Fibroblast of skin of left biceps (primary cell): ENCODE measurements at regions not wholly inside any gene's neighbourhood (a gene's known extent, or its start where the extent isn't known, plus 50 kb on each side); places are given as distances from the start of the nearest gene placed in this dataset.
"Not testable (repeated sequence)": the region's sequence is repeated elsewhere in the genome, so short reads cannot be mapped to it uniquely, and the experiment has no call there.

Source experiments
- DNase-seq, 2 experiments: peaks; one replicate each; pipeline ENCODE4 v3.0.0-alpha.2; 2013; ENCODE audit warnings: low read depth in 2 of 2

- no peak for DNase-seq
These were observed 186.5 kb upstream of the ID2 start for GRCh38 chr2:8495189-8495989.

GRCh38 chr2:8496079-8496478, 185.8 kb upstream of the ID2 start:
- DNase-seq, result no peak

GRCh38 chr2:8496617-8497016, 185.2 kb upstream of the ID2 start:
- DNase-seq, result no peak

- DNase-seq, result no peak
These were observed 182.9 kb upstream of the ID2 start for GRCh38 chr2:8498994-8499393.

DNA sequence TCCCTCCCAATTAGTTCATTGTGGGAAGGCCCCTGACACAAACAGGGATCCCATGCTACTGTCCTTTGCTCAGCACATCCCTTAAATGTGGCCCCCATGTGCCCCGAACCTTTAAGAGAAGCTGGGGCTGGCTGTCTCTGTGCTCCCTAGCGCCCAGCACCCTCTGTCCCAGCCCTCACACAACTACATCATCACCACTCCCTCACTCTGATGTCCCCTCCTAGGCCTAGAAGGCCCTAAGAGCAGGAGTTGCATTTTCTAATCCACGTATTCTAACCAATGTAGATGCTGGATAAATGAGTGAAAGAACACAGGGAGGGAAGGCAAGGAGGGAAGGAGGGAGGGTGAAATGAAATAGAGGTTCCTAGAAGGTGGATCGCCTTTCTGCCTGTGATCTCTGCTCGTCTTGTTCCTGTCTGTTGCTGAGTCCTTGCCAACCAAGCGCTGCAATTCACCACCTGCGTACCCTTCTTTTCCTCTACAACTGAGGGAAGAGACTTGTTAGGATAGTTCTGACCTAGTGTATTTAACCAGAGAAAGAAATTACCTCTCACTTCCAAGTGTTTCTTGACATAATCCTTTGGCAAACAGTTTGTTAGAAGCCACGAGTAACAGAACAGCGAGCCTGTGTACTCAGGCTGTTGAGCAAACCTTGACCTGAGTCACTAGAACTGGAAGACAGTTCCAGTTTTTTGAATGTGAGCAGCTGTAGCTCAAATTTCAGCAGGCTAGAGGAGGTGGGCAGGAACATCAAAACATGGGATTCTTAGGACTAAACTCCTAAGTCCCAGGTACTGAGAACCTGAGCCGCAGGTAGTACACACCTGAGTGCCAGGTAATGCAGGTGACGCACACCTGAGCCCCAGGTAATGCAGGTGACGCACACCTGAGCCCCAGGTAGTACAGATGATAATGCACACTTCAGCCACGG, 181.5 kb upstream of the ID2 start:
- DNase-seq, result no peak

- no peak for DNase-seq
These were observed 180.7 kb upstream of the ID2 start for GRCh38 chr2:8501061-8501720.

- no peak for DNase-seq
These were observed 179.5 kb upstream of the ID2 start for GRCh38 chr2:8502316-8502715.

GRCh38 chr2:8505311-8505920, 176.4 kb upstream of the ID2 start:
- DNase-seq, result no peak

DNA sequence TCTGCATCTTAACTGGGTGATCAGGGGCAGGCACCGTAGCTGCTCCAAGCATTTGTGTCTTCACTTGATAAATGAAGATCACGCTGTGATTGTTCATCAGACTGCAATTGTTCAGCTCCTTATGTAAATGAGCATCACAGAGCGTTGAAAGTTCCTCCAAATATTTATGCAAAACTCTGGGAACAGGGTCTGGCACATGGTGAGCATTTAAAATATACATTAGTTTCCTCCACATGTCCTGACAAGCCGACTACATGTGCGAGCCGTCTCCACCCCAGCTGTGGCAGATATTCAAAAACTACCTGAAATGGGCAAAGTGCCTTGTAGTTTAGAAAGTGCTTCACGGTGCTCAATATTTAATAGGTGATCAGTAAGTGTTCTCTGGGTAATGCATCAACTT, 175.1 kb upstream of the ID2 start:
- DNase-seq, result no peak

DNA sequence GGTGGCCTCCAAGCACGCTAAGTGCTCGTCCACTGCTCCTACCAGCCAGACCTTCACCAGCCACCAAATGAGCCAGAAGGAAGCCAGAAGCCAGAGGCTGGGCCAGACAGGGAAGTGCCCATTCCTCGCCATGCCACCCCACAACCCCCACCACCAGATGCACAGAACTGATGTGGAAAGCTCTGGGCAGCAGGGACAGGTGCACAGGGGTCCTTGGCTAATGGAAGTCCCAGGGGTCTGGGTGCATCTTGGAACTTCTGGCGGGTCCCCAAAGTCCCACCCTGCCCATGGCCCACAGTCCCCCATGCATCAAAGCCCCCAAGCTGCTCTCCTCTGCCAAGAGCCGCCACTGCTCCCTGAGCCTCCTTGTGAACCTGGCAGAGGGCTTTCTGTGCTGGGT, 173.1 kb upstream of the ID2 start:
- no peak for DNase-seq

DNA sequence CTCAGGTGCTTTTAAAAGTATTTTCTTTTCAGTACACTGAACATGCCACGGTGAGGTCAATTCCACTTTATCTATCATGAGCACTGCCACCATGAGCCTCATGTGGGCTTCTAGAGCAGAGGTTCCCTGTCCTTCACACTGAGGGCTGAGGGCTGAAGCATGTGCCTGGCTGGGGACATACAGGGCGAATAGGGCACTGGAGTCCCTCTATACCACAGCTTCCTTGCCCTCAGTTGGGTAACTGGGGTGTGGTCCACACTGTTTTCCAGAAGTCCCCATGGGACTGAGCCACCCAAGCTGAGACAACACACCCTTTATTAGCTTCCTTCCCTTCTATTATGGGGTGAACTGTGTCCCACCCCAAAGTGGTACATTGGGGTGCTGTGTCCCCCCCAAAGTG, 172.2 kb upstream of the ID2 start:
- no peak for DNase-seq

DNA sequence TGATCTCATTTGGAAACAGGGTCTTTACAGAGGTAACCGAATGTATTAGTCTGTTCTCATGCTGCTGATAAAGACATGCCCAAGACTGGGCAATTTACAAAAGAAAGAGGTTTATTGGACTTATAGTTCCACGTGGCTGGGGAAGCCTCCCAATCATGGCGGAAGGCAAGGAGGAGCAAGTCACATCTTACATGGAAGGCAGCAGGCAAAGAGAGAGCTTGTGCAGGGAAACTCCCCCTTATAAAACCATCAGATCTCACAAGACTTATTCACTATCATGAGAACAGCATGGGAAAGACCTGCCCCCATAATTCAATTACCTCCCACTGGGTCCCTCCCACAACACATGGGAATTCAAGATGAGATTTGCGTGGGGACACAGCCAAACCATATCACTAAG, 171.8 kb upstream of the ID2 start:
- not testable (repeated sequence) for DNase-seq

DNA sequence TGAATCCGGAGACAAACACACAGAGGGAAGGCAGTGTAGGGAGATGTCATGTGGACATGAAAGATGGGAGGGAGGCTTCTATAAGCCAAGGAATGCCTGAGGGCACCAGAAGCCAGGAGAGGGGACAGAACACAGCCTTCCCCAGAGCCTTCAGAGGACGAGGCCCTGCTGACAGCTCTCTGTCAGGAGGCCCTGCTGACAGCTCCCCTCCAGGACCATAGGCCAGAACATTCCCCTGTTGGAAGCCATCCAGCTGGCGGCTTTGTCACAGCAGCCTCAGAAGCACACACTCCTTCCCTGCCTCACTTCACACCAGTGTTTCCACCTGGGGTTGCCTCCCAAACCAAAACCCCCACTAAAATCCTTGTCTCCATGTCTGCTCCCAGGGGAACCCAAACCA, 171.3 kb upstream of the ID2 start:
- DNase-seq, result no peak

GRCh38 chr2:8511868-8512612, 169.8 kb upstream of the ID2 start:
- DNase-seq, result no peak

- no peak for DNase-seq
These were observed 168.1 kb upstream of the ID2 start for GRCh38 chr2:8513601-8514273.

DNA sequence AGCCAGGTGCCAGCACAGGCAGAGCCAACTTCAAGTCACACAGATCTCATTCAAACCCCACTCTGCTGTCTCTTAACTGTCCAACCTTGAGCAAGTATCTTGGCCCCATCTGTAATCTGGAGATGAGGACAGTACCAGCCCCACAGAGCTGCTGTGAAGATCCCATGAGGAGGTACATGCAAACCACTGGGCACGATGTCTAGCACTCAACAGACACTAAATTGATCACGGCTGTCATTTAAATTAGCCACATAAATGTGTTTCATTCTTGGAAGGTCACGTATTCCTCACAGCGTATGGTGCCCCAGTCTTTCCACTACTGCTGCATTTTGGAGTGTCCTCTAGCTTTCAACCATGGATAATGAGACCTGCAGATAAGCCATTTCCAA, 167.6 kb upstream of the ID2 start:
- DNase-seq, result no peak

- no peak for DNase-seq
These were observed 166.8 kb upstream of the ID2 start for GRCh38 chr2:8514796-8515758.

DNA sequence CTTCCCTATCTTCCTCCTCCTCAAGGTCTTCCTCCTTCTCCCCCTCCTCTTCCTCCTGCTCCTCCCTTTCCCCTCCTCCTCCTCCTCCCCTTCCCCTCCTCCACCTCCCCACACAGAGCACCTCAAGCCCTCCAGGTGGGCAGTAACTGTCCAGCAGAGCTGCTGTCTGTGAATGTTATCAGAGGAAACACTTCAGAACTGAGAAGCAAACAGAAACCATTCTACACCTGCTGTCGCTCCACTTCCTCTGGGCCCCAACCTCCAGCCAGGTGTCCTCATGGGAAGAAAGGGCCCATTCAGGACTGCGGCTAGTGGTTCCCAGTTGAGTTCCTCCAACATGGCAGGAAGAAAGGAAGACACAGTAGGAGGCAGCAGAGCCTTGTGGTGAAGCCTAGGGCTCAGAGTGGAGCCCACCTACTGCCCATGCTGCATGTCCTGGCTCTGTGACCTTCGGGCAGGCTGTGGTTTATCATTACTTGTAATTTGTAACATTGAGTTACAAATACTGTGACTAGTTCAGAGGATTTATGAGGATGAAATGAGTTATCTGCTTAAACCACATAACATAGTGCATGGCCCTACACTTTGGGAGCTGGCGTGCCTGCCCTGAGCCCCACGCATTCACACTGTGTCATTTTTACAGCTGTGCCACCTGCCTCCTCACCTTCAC, 165.9 kb upstream of the ID2 start:
- DNase-seq, result no peak
